BLaER1 treated with 17β-estradiol and CSF1 and Interleukin-3, amounts not matched to agents 10 nM and 100 nM (cell line): ENCODE measurements at regions not wholly inside any gene's neighbourhood (a gene's known extent, or its start where the extent isn't known, plus 50 kb on each side); places are given as distances from the start of the nearest gene placed in this dataset.
"Not testable (repeated sequence)": the region's sequence is repeated elsewhere in the genome, so short reads cannot be mapped to it uniquely, and the experiment has no call there.

Source experiments
- H3K27ac ChIP-seq, 11 experiments: shearing (Covaris generic); formaldehyde crosslinking; 2 replicates each; pipeline ENCODE4 v1.8.1; 2022
- H3K27me3 ChIP-seq, 11 experiments: shearing (Covaris generic); formaldehyde crosslinking; 2 replicates each; pipeline ENCODE4 v1.8.1; 2022
- H3K36me3 ChIP-seq, 11 experiments: shearing (Covaris generic); formaldehyde crosslinking; 2 replicates each; pipeline ENCODE4 v1.8.1; 2022
- H3K4me1 ChIP-seq, 10 experiments: shearing (Covaris generic); formaldehyde crosslinking; 2 replicates each; pipeline ENCODE4 v1.8.1; 2022
- H3K4me2 ChIP-seq, 11 experiments: shearing (Covaris generic); formaldehyde crosslinking; 2 replicates each; pipeline ENCODE4 v1.8.1; 2022
- H3K4me3 ChIP-seq, 10 experiments: shearing (Covaris generic); formaldehyde crosslinking; 2 replicates each; pipeline ENCODE4 v1.8.1; 2022
- H3K9ac ChIP-seq, 11 experiments: shearing (Covaris generic); formaldehyde crosslinking; 2 replicates each; pipeline ENCODE4 v1.8.1; 2022
- H3K9me3 ChIP-seq, 11 experiments: shearing (Covaris generic); formaldehyde crosslinking; replicated peaks in 1 of 11; 2 replicates each; pipeline ENCODE4 v1.8.1; 2022
- H4K20me1 ChIP-seq, 11 experiments: shearing (Covaris generic); formaldehyde crosslinking; 2 replicates each; pipeline ENCODE4 v1.8.1; 2022
- Cebpa-rat ChIP-seq, 11 experiments: shearing (Covaris generic); IDR thresholded peaks; 2 replicates each; pipeline ENCODE4 v1.8.1; 2022

DNA sequence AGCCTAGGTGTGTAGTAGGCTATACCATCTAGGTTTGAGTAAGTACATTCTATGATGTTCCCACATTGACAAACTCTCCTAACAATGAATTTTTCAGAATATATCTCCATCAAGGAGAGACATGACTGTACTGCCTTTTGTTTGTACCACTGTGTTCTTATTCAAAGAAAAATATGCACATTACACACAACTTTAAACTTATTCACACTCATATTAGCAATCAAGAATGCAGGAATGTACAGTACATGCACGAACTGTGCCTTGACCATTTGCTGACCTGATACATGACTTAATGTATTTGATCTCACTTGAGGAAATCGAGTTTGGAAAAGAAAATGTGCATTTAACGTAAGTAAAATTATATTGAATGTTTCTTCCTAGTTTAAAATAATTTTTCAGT lies 525.1 kb upstream of the AGA start:
- no peak overlapping the region for H3K27ac ChIP-seq
- H3K9ac ChIP-seq = no peak overlapping the region
- no peak for TF ChIP-seq Cebpa-rat (IDR thresholded peaks at IDR 0.05)
- H4K20me1 ChIP-seq = no peaks in the 10 kb centered on the region
- H3K4me1 ChIP-seq = no peaks in the 10 kb centered on the region
- no peak overlapping the region for H3K4me3 ChIP-seq
- no peaks in the 10 kb centered on the region for H3K9me3 ChIP-seq
- no peaks in the 10 kb centered on the region for H3K36me3 ChIP-seq
- H3K27me3 ChIP-seq = no peaks in the 10 kb centered on the region
- H3K4me2 ChIP-seq = no peak overlapping the region

DNA sequence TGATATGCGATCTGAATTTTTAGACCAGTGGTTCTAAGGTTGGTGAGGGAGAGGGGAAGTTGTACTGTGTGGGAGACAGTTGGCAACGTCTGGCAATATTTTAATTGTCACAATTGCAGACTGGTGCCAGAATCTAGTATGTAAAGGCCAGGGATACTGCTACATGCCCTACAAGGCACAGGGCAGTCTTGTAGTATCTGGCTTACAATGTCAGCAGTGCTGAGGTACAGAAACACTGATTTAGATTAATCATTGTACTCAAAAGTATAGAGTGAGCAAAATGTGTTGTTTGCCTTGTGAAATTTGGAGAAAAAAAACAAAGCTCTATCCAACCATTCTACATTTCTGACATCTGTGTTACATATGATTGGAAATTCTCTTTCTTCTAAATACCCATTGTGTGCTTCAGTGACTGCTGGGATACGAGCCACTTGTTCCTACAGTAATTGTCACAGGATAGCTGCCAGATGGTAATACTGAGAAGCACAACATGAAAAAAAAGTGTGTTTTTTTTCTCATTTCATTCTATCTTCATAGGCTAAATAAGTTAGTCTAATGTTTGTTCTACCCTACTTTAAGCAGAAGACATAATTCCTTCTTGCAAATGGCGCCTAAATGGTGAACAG lies 526.7 kb upstream of the AGA start:
- H3K36me3 ChIP-seq = no peaks in the 10 kb centered on the region
- no peaks in the 10 kb centered on the region for H3K9me3 ChIP-seq
- no peak for TF ChIP-seq Cebpa-rat (IDR thresholded peaks at IDR 0.05)
- H3K4me2 ChIP-seq = no peak overlapping the region
- no peak overlapping the region for H3K4me3 ChIP-seq
- no peak overlapping the region for H3K27ac ChIP-seq
- H3K27me3 ChIP-seq = no peaks in the 10 kb centered on the region
- no peak overlapping the region for H3K9ac ChIP-seq
- no peaks in the 10 kb centered on the region for H4K20me1 ChIP-seq
- no peaks in the 10 kb centered on the region for H3K4me1 ChIP-seq

DNA sequence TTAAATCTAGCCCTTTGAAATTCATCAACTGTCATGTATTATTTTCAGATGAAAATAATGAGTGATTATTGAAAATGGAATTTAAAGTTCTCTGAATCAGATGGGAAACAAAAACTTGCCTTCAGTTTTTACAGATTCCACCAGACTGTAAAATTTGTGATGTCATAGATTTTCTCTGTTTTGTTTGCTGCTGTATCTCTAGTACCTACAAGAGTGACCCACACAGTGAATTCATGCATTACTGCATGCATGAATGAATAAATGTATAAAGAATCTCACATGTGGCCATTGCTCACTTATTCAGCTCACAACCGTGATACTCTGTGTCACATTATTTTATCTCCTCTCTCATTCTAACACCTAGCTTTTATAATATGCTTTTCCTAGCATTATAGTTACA lies 532.2 kb upstream of the AGA start:
- Histone ChIP-seq H3K9me3 (no peaks in the 10 kb centered on the region), H3K4me2 (no peak overlapping the region), H3K4me1 (no peaks in the 10 kb centered on the region), H3K4me3 (no peak overlapping the region), H3K27ac (no peak overlapping the region), H3K36me3 (no peaks in the 10 kb centered on the region), H4K20me1 (no peaks in the 10 kb centered on the region), H3K27me3 (no peaks in the 10 kb centered on the region), H3K9ac (no peak overlapping the region)
- TF ChIP-seq Cebpa-rat (IDR thresholded peaks at IDR 0.05) = no peak

DNA sequence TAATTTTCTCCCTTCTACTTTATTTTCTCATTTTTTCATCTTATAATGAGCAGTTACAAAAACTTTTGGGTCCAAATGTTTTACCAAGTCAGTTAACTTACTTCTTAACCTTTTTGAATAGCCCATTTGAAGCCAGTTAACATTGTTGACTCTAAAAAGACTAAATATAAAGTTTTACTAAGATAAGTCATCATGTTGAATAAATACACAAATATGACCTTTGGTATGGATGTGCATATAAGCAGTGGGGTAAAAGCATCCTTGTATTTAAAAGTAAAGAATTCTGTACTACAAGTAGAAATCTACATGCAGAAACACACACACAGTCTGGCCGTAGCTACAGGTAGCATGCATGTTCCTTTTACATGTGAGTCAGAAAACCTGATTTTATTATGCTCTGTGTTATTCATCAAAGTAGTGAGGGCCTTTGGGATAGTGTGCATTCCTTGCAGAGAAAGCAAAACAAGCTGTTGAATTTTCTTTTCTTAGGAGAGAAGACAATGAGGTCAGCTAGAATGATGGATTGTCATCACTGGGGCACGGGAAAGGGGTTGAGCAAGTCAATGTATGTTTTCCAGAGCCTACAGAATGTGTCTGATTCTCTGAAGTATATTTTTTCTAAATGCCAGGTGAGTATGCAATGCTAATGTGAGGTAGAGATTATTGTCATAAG lies 533.2 kb upstream of the AGA start:
- no peak overlapping the region for H3K27ac ChIP-seq
- H4K20me1 ChIP-seq = no peaks in the 10 kb centered on the region
- no peak overlapping the region for H3K4me3 ChIP-seq
- H3K27me3 ChIP-seq = no peaks in the 10 kb centered on the region
- no peaks in the 10 kb centered on the region for H3K36me3 ChIP-seq
- no peaks in the 10 kb centered on the region for H3K4me1 ChIP-seq
- no peak overlapping the region for H3K9ac ChIP-seq
- TF ChIP-seq Cebpa-rat (IDR thresholded peaks at IDR 0.05) = no peak
- no peak overlapping the region for H3K4me2 ChIP-seq
- no peaks in the 10 kb centered on the region for H3K9me3 ChIP-seq

DNA sequence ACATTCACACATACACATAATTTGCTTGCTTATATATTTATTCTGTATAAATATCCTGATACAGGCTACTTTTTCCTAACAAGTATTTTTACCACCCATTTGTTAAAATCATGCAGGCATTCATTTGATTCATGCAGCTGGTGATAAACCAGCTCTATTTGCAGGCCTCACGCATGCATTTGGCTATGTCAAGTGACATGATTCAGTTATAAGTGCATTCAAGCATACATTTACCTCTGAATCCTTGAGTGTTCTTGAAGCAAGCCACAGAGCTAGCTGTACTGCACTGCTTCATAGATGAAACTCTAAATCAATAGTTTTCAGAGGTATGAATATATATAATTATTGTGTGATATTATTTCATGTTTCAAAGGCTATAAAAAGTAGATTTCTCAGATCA lies 544.0 kb upstream of the AGA start:
- H3K4me2 ChIP-seq = no peak overlapping the region
- H3K4me1 ChIP-seq = no peaks in the 10 kb centered on the region
- H3K9me3 ChIP-seq = no peaks in the 10 kb centered on the region
- no peaks in the 10 kb centered on the region for H3K27me3 ChIP-seq
- no peak overlapping the region for H3K27ac ChIP-seq
- no peaks in the 10 kb centered on the region for H4K20me1 ChIP-seq
- H3K4me3 ChIP-seq = no peak overlapping the region
- H3K9ac ChIP-seq = no peak overlapping the region
- H3K36me3 ChIP-seq = no peaks in the 10 kb centered on the region
- TF ChIP-seq Cebpa-rat (IDR thresholded peaks at IDR 0.05) = no peak

DNA sequence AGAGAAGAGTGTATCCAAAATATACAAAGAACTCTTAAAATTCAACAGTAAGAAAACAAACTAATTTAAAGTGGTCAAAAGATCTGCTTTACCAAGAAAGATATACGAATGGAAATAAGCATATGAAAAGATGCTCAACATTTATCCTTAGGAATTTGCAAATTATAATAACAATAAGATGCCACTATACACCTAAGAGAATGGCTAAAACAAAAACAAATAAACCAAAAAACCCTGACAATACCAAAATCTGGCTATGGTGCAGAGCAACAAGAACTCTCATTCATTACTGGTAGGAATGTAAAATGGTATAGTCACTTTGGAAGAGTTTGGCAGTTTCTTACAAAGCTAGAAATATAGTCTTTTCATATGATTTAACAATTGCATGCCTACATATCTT lies 545.7 kb upstream of the AGA start:
- no peaks in the 10 kb centered on the region for H3K36me3 ChIP-seq
- H3K27me3 ChIP-seq = no peaks in the 10 kb centered on the region
- H3K4me3 ChIP-seq = no peak overlapping the region
- H3K9ac ChIP-seq = no peak overlapping the region
- no peak overlapping the region for H3K4me2 ChIP-seq
- H4K20me1 ChIP-seq = no peaks in the 10 kb centered on the region
- H3K9me3 ChIP-seq = no peaks in the 10 kb centered on the region
- H3K27ac ChIP-seq = no peak overlapping the region
- no peak for TF ChIP-seq Cebpa-rat (IDR thresholded peaks at IDR 0.05)
- no peaks in the 10 kb centered on the region for H3K4me1 ChIP-seq

DNA sequence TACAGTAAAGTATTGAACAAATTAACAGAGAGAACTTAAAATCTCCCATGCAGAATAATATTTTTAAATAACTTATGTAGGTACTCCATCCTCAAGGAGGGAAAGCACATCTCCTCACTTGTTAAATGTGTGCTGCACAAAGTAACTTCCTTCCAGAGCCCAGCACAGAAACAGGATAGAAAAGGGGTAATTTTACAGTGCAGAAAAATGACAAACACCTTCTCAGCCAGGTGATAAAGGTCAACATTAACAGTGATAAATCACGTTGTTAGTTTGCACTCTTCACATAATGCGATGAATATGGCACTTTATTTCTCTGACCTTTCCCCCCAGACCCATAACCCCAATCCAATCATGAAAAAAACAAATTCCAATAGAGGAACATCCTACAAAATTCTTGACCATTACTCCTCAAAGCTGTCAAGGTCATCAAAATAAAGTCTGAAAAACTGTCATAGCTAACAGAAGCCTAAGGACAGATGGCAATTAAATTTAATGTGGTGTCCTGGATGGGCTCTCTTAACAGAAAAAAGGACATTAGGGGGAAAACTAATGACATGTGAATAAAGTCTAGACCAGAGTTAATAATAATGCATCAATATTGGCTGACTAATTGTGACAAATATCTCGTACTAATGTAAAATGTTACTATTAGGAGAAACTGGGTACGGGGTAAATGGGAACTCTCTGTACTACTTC lies 547.4 kb upstream of the AGA start:
- Histone ChIP-seq H3K27me3 (no peaks in the 10 kb centered on the region), H3K27ac (no peak overlapping the region), H3K4me2 (no peak overlapping the region), H3K4me1 (no peaks in the 10 kb centered on the region), H3K36me3 (no peaks in the 10 kb centered on the region), H3K4me3 (no peak overlapping the region), H3K9ac (no peak overlapping the region), H3K9me3 (no peaks in the 10 kb centered on the region), H4K20me1 (no peaks in the 10 kb centered on the region)
- TF ChIP-seq Cebpa-rat (IDR thresholded peaks at IDR 0.05) = no peak

DNA sequence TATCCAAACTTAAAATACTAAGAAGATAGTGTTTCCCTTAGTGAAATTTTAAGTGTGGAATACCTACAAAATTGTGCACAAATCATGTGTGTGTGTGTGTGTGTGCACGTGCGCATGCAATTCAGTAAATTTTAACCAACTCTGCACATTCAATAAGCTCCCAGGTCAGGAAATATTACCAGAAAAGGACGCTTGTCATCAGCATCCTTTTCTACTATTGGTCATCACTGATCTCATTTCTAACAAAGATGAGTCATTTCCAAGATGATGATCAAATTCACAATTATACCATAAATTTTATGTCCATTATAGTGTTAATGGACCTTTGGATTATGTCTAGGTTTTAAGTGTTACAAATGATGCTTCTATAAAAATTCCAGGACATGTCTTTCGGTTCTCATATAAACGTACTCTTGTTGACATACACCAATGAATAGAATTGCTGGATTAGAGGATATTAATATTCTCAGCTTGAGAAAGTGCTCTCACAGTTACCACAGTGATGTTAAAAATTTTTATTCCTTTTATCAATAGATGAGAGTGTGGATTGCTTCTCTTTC lies 560.9 kb upstream of the AGA start:
- Histone ChIP-seq H4K20me1 (no peaks in the 10 kb centered on the region), H3K9ac (no peak overlapping the region), H3K27me3 (no peaks in the 10 kb centered on the region), H3K36me3 (no peaks in the 10 kb centered on the region), H3K4me2 (no peak overlapping the region), H3K4me1 (no peaks in the 10 kb centered on the region), H3K4me3 (no peak overlapping the region), H3K27ac (no peak overlapping the region), H3K9me3 (no peaks in the 10 kb centered on the region; a peak in 1 of 22 replicates)
- no peak for TF ChIP-seq Cebpa-rat (IDR thresholded peaks at IDR 0.05)

DNA sequence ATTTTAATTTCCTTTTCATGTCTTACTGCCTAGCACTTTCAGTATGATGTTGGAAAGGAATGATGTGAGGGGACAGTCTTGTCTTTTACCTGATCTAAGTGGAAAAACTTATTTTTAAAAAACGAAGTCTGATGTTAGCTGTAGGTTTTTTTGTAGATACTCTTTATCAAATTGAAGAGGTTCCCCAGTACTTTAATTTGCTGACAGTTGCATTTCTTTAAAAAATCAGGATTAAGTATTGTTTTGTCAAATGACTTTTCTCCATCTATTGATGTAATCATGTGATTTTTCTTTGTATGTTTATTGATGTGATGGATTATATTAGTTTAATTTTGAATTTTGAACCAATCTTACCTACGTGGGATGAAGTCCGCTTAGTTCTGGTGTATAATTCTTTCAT lies 568.4 kb upstream of the AGA start:
- H3K4me3 ChIP-seq = no peak overlapping the region
- no peak overlapping the region for H3K27ac ChIP-seq
- H3K4me2 ChIP-seq = no peak overlapping the region
- no peak for TF ChIP-seq Cebpa-rat (IDR thresholded peaks at IDR 0.05)
- no peaks in the 10 kb centered on the region; a peak in 1 of 22 replicates for H3K9me3 ChIP-seq
- H3K4me1 ChIP-seq = no peaks in the 10 kb centered on the region
- H3K27me3 ChIP-seq = no peaks in the 10 kb centered on the region
- no peaks in the 10 kb centered on the region for H4K20me1 ChIP-seq
- no peaks in the 10 kb centered on the region for H3K36me3 ChIP-seq
- H3K9ac ChIP-seq = no peak overlapping the region

DNA sequence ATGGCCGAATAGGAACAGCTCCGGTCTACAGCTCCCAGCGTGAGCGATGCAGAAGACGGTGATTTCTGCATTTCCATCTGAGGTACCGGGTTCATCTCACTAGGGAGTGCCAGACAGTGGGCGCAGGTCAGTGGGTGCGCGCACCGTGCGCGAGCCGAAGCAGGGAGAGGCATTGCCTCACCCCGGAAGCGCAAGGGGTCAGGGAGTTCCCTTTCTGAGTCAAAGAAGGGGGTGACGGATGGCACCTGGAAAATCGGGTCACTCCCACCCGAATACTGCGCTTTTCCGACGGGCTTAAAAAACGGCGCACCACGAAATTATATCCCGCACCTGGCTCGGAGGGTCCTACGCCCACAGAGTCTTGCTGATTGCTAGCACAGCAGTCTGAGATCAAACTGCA lies 572.8 kb upstream of the AGA start:
- H3K9ac ChIP-seq, H3K9me3 ChIP-seq, H3K27me3 ChIP-seq, H3K4me1 ChIP-seq, H3K4me3 ChIP-seq, H4K20me1 ChIP-seq, H3K4me2 ChIP-seq, H3K36me3 ChIP-seq, H3K27ac ChIP-seq: not testable (repeated sequence)
